ENCODE measurements at regions not wholly inside any gene's neighbourhood (a gene's known extent, or its start where the extent isn't known, plus 50 kb on each side); places are given as distances from the start of the nearest gene placed in this dataset.
"Not testable (repeated sequence)": the region's sequence is repeated elsewhere in the genome, so short reads cannot be mapped to it uniquely, and the experiment has no call there.

- Mint-ChIP-seq H3K27ac (ENCODE audit: unreplicated experiment) (no peak overlapping the region), H3K9me3 (ENCODE audit: low read depth) (no peaks in the 10 kb centered on the region), H3K4me1 (ENCODE audit: low read depth) (peaks cover 17% of the 10 kb centered on the region), H3K4me3 (ENCODE audit: unreplicated experiment) (no peak overlapping the region), H3K36me3 (ENCODE audit: low read depth) (no peaks in the 10 kb centered on the region), H3K27me3 (ENCODE audit: low read depth) (no peaks in the 10 kb centered on the region)
- no peak for DNase-seq (ENCODE audit: low spot score)
- TF ChIP-seq, protein P1, sequence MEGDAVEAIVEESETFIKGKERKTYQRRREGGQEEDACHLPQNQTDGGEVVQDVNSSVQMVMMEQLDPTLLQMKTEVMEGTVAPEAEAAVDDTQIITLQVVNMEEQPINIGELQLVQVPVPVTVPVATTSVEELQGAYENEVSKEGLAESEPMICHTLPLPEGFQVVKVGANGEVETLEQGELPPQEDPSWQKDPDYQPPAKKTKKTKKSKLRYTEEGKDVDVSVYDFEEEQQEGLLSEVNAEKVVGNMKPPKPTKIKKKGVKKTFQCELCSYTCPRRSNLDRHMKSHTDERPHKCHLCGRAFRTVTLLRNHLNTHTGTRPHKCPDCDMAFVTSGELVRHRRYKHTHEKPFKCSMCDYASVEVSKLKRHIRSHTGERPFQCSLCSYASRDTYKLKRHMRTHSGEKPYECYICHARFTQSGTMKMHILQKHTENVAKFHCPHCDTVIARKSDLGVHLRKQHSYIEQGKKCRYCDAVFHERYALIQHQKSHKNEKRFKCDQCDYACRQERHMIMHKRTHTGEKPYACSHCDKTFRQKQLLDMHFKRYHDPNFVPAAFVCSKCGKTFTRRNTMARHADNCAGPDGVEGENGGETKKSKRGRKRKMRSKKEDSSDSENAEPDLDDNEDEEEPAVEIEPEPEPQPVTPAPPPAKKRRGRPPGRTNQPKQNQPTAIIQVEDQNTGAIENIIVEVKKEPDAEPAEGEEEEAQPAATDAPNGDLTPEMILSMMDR (IDR thresholded peaks at IDR 0.05), result no peak
Observed at GRCh38 chr3:171522651-171523050, 62.4 kb upstream of the TNIK start.

- H3K4me3 Mint-ChIP-seq (ENCODE audit: unreplicated experiment); H3K4me1 Mint-ChIP-seq (ENCODE audit: low read depth); H3K9me3 Mint-ChIP-seq (ENCODE audit: low read depth); H3K27ac Mint-ChIP-seq (ENCODE audit: unreplicated experiment); DNase-seq (ENCODE audit: low spot score); H3K36me3 Mint-ChIP-seq (ENCODE audit: low read depth); H3K27me3 Mint-ChIP-seq (ENCODE audit: low read depth): not testable (repeated sequence)
Observed at GRCh38 chr3:171519423-171519822, 59.2 kb upstream of the TNIK start.

GRCh38 chr3:171516765-171517164 lies 56.6 kb upstream of the TNIK start:
- no peak overlapping the region for H3K27ac Mint-ChIP-seq (ENCODE audit: unreplicated experiment)
- H3K36me3 Mint-ChIP-seq (ENCODE audit: low read depth), result no peaks in the 10 kb centered on the region
- no peaks in the 10 kb centered on the region for H3K27me3 Mint-ChIP-seq (ENCODE audit: low read depth)
- H3K4me1 Mint-ChIP-seq (ENCODE audit: low read depth), result no peaks in the 10 kb centered on the region
- H3K4me3 Mint-ChIP-seq (ENCODE audit: unreplicated experiment), result no peak overlapping the region
- TF ChIP-seq, protein P1 (IDR thresholded peaks at IDR 0.05), result no peak
- H3K9me3 Mint-ChIP-seq (ENCODE audit: low read depth), result no peaks in the 10 kb centered on the region
- DNase-seq (ENCODE audit: low spot score), result no peak

- Mint-ChIP-seq H3K36me3 (ENCODE audit: low read depth) (no peaks in the 10 kb centered on the region), H3K27ac (ENCODE audit: unreplicated experiment) (no peak overlapping the region), H3K4me3 (ENCODE audit: unreplicated experiment) (no peak overlapping the region), H3K4me1 (ENCODE audit: low read depth) (no peaks in the 10 kb centered on the region), H3K27me3 (ENCODE audit: low read depth) (no peaks in the 10 kb centered on the region), H3K9me3 (ENCODE audit: low read depth) (no peaks in the 10 kb centered on the region)
- TF ChIP-seq, protein P1 (IDR thresholded peaks at IDR 0.05), result peak; percentile 63
- no peak for DNase-seq (ENCODE audit: low spot score)
Observed at GRCh38 chr3:171514466-171514865, 54.3 kb upstream of the TNIK start.

GRCh38 chr3:171511450-171511849 lies 51.2 kb upstream of the TNIK start:
- no peak overlapping the region for H3K27ac Mint-ChIP-seq (ENCODE audit: unreplicated experiment)
- H3K9me3 Mint-ChIP-seq (ENCODE audit: low read depth), result no peaks in the 10 kb centered on the region
- TF ChIP-seq, protein P1 (IDR thresholded peaks at IDR 0.05), result no peak
- H3K36me3 Mint-ChIP-seq (ENCODE audit: low read depth), result no peaks in the 10 kb centered on the region
- H3K27me3 Mint-ChIP-seq (ENCODE audit: low read depth), result no peaks in the 10 kb centered on the region
- DNase-seq (ENCODE audit: low spot score), result no peak
- no peaks in the 10 kb centered on the region for H3K4me1 Mint-ChIP-seq (ENCODE audit: low read depth)
- no peak overlapping the region for H3K4me3 Mint-ChIP-seq (ENCODE audit: unreplicated experiment)
